Vagina (tissue), 2 donors: ENCODE measurements at regions not wholly inside any gene's neighbourhood (a gene's known extent, or its start where the extent isn't known, plus 50 kb on each side); places are given as distances from the start of the nearest gene placed in this dataset.
"Not testable (repeated sequence)": the region's sequence is repeated elsewhere in the genome, so short reads cannot be mapped to it uniquely, and the experiment has no call there.

Experiments
- DNase-seq, 2 donors: peaks; one replicate each; pipeline ENCODE4 v3.0.0-alpha.2; 2017; ENCODE audit errors: extremely low spot score in 2 of 2
- H3K27ac ChIP-seq: fragments of 200-600 bp; sonication (generic); one replicate; pipeline ENCODE4 v1.5.1; 2019
- H3K27me3 ChIP-seq: fragments of 200-600 bp; sonication (generic); one replicate; pipeline ENCODE4 v1.5.1; 2019
- H3K36me3 ChIP-seq, 2 donors: fragments of 200-600 bp; sonication (generic); one replicate each; pipeline ENCODE4 v1.5.1; 2017 to 2019
- H3K4me1 ChIP-seq: fragments of 200-600 bp; sonication (generic); one replicate; pipeline ENCODE4 v1.5.1; 2019
- H3K4me3 ChIP-seq, 2 donors: fragments of 200-600 bp; sonication (generic); 1 replicate in 1 of 2; 2 replicates in 1 of 2; pipeline ENCODE4 v1.5.1; 2016 to 2019
- H3K9me3 ChIP-seq: fragments of 200-600 bp; sonication (generic); one replicate; pipeline ENCODE4 v1.5.1; 2019
- POLR2A ChIP-seq, 2 donors: fragments of 450-650 bp; IDR thresholded peaks; one replicate each; pipeline ENCODE4 v1.6.1; 2017; ENCODE audit warnings: antibody characterized with exemption in 2 of 2, mild to moderate bottlenecking in 2 of 2, moderate library complexity in 2 of 2
- POLR2AphosphoS5 ChIP-seq, 2 donors: sonication (generic); formaldehyde crosslinking; IDR thresholded peaks; one replicate each; pipeline ENCODE4 v1.9.0; 2017; ENCODE audit warnings: antibody characterized with exemption in 2 of 2, mild to moderate bottlenecking in 2 of 2, low read depth in 1 of 2; ENCODE audit not compliant: insufficient read depth in 1 of 2
- intact Hi-C: fragments of 100-400 bp; cut with DNase I; formaldehyde crosslinking; loops from one replicate; pipeline ENCODE4 v1.15.1; 2023
- TF ChIP-seq, protein P1 (sequence below), 3 experiments: fragments of 450-650 bp in 2 of 3; fragments of 200-600 bp in 1 of 3; sonication (generic) in 1 of 3; IDR thresholded peaks; one replicate each; pipeline ENCODE4 v1.5.1; 2017 to 2019; ENCODE audit warnings: antibody characterized with exemption in 3 of 3, mild to moderate bottlenecking in 2 of 3, moderate library complexity in 2 of 3

DNA sequence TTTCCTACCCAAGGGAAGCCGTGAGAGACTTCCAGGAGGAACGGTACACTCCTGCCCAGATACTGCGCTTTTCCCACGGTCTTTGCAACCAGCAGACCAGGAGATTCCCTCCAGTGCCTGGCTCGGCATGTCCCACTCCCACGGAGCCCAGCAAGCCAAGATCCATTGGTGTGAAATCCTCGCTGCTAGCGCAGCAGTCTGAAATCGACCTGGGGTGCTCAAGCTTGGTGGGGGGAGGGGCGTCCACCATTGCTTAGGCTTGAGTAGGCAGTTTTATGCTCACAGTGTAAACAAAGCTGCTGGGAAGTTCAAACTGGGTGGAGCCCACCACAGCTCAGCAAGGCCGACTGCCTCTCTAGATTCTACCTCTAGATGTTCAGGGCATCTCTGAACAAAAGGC lies 284.8 kb upstream of the FGF13 start:
- no peaks in the 10 kb centered on the region for H3K27me3 ChIP-seq
- intact Hi-C loops: no loop called here
- H3K27ac ChIP-seq: no peak overlapping the region
- H3K4me3 ChIP-seq: no peak overlapping the region
- DNase-seq: no peak
- H3K4me1 ChIP-seq: no peaks in the 10 kb centered on the region
- H3K9me3 ChIP-seq: no peaks in the 10 kb centered on the region
- TF ChIP-seq, protein P1, sequence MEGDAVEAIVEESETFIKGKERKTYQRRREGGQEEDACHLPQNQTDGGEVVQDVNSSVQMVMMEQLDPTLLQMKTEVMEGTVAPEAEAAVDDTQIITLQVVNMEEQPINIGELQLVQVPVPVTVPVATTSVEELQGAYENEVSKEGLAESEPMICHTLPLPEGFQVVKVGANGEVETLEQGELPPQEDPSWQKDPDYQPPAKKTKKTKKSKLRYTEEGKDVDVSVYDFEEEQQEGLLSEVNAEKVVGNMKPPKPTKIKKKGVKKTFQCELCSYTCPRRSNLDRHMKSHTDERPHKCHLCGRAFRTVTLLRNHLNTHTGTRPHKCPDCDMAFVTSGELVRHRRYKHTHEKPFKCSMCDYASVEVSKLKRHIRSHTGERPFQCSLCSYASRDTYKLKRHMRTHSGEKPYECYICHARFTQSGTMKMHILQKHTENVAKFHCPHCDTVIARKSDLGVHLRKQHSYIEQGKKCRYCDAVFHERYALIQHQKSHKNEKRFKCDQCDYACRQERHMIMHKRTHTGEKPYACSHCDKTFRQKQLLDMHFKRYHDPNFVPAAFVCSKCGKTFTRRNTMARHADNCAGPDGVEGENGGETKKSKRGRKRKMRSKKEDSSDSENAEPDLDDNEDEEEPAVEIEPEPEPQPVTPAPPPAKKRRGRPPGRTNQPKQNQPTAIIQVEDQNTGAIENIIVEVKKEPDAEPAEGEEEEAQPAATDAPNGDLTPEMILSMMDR (IDR thresholded peaks at IDR 0.05): no peak
- no peak for TF ChIP-seq POLR2A (IDR thresholded peaks at IDR 0.05)
- no peak for TF ChIP-seq POLR2AphosphoS5 (IDR thresholded peaks at IDR 0.05; ENCODE audit: insufficient read depth in 1 of 2, low read depth in 1 of 2)
- H3K36me3 ChIP-seq: no peaks in the 10 kb centered on the region

DNA sequence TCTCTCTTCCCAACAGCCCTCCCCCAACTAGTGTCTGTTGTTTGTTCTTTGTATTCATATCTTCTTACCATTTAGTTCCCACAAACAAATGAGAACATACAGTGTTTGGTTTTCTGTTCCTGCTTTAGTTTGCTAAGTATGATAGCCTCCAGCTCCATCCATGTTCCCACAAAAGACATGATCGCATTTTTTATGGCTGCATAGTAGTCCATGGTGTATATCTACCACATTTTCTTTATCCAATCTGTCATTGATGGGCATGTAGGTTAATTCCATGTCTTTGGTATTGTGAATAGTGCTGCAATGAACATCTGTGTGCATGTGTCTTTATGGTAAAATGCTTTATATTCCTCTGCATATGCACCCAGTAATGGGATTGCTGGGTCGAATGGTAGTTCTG lies 283.9 kb upstream of the FGF13 start:
- TF ChIP-seq POLR2AphosphoS5 (IDR thresholded peaks at IDR 0.05; ENCODE audit: insufficient read depth in 1 of 2, low read depth in 1 of 2): no peak
- no peak for TF ChIP-seq POLR2A (IDR thresholded peaks at IDR 0.05)
- TF ChIP-seq, protein P1 (IDR thresholded peaks at IDR 0.05): no peak
- intact Hi-C loops: no loop called here

DNA sequence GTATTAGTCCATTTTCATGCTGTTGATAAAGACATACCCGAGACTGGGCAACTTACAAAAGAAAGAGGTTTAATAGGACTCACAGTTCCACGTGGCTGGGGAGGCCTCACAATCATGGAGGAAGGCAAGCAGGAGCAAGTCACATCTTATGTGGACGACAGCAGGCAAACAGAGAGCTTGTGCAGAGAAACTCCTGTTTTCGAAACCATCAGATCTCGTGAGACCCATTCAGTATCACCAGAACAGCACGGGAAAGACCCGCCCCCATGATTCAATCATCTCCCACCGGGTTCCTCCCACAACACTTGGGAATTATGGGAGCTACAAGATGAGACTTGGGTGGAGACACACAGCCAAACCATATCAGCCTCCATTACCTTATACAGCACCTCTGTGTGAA lies 278.9 kb upstream of the FGF13 start:
- H3K27ac ChIP-seq, H3K4me3 ChIP-seq, H3K4me1 ChIP-seq, DNase-seq, H3K36me3 ChIP-seq, H3K27me3 ChIP-seq, H3K9me3 ChIP-seq, intact Hi-C loops: not testable (repeated sequence)

More for the DNA sequence above, 283.9 kb upstream of the FGF13 start:
- no peak for DNase-seq
- H3K27me3 ChIP-seq: no peaks in the 10 kb centered on the region
- H3K9me3 ChIP-seq: no peaks in the 10 kb centered on the region
- H3K4me3 ChIP-seq: no peak overlapping the region
- no peak overlapping the region for H3K27ac ChIP-seq
- H3K36me3 ChIP-seq: no peaks in the 10 kb centered on the region
- H3K4me1 ChIP-seq: no peaks in the 10 kb centered on the region

- Histone ChIP-seq H3K36me3 (no peaks in the 10 kb centered on the region), H3K27ac (no peak overlapping the region), H3K27me3 (no peaks in the 10 kb centered on the region), H3K4me3 (no peak overlapping the region), H3K4me1 (no peaks in the 10 kb centered on the region), H3K9me3 (no peaks in the 10 kb centered on the region)
- TF ChIP-seq POLR2AphosphoS5 (IDR thresholded peaks at IDR 0.05; ENCODE audit: insufficient read depth in 1 of 2, low read depth in 1 of 2) (no peak), POLR2A (IDR thresholded peaks at IDR 0.05) (no peak)
- TF ChIP-seq, protein P1 (IDR thresholded peaks at IDR 0.05): no peak
- intact Hi-C loops: no loop called here
- no peak for DNase-seq
Measured at GRCh38 chrX:138986866-138987265, 275.3 kb upstream of the FGF13 start.

DNA sequence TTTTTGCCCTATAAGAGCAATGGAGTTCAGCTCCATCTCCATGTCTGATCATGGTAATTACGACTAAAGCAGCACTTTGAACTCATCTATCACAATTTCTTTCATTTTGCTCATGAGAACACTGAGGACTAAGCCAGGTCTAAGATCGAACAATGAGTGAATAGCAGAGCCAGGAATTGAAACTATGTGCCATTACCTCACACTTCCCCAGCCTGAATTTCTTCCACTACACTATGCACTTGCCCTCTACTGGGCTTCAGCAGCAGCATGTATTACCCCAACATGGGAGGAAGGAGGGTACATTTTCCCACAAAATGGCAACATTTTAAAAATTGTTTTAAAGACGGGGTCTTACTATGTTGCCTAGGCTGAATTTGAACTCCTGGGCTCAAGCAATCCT lies 274.7 kb upstream of the FGF13 start:
- Histone ChIP-seq H3K36me3 (no peaks in the 10 kb centered on the region), H3K4me1 (no peaks in the 10 kb centered on the region), H3K27ac (no peak overlapping the region), H3K9me3 (no peaks in the 10 kb centered on the region), H3K27me3 (no peaks in the 10 kb centered on the region), H3K4me3 (no peak overlapping the region)
- no peak for TF ChIP-seq POLR2AphosphoS5 (IDR thresholded peaks at IDR 0.05; ENCODE audit: insufficient read depth in 1 of 2, low read depth in 1 of 2)
- TF ChIP-seq POLR2A (IDR thresholded peaks at IDR 0.05): no peak
- TF ChIP-seq, protein P1 (IDR thresholded peaks at IDR 0.05): no peak
- DNase-seq: no peak
- intact Hi-C loops: no loop called here

GRCh38 chrX:138982365-138982764 lies 270.8 kb upstream of the FGF13 start:
- H3K27ac ChIP-seq: no peak overlapping the region
- H3K4me1 ChIP-seq: no peaks in the 10 kb centered on the region
- TF ChIP-seq POLR2A (IDR thresholded peaks at IDR 0.05) (no peak), POLR2AphosphoS5 (IDR thresholded peaks at IDR 0.05; ENCODE audit: insufficient read depth in 1 of 2, low read depth in 1 of 2) (no peak)
- TF ChIP-seq, protein P1 (IDR thresholded peaks at IDR 0.05): no peak
- no peaks in the 10 kb centered on the region for H3K27me3 ChIP-seq
- DNase-seq: no peak
- H3K36me3 ChIP-seq: no peaks in the 10 kb centered on the region
- no peaks in the 10 kb centered on the region for H3K9me3 ChIP-seq
- intact Hi-C loops: no loop called here
- H3K4me3 ChIP-seq: no peak overlapping the region
